GM12872 (cell line): ENCODE measurements at regions not wholly inside any gene's neighbourhood (a gene's known extent, or its start where the extent isn't known, plus 50 kb on each side); places are given as distances from the start of the nearest gene placed in this dataset.

Experiments
- CTCF ChIP-seq: IDR thresholded peaks from 3 replicates; pipeline ENCODE4 v1.5.1; 2011; ENCODE audit warnings: low read depth, mild to moderate bottlenecking, low read length, moderate library complexity; ENCODE audit not compliant: insufficient read depth

- no peak for TF ChIP-seq CTCF
Measured at GRCh38 chr11:96865020-96865419, 475.2 kb downstream of the JRKL start.

- no peak for TF ChIP-seq CTCF
Measured at GRCh38 chr11:96869207-96869606, 479.4 kb downstream of the JRKL start.

GRCh38 chr11:96875712-96876111, 485.9 kb downstream of the JRKL start:
- no peak for TF ChIP-seq CTCF

GRCh38 chr11:96878299-96879051, 488.7 kb downstream of the JRKL start:
- TF ChIP-seq CTCF: no peak

- no peak for TF ChIP-seq CTCF
Measured at GRCh38 chr11:96885405-96885804, 495.6 kb downstream of the JRKL start.

- TF ChIP-seq CTCF: no peak
Measured at GRCh38 chr11:96885912-96886311, 496.1 kb downstream of the JRKL start.

GRCh38 chr11:96893988-96894387, 504.2 kb downstream of the JRKL start:
- no peak for TF ChIP-seq CTCF
